ENCODE measurements at regions not wholly inside any gene's neighbourhood (a gene's known extent, or its start where the extent isn't known, plus 50 kb on each side); places are given as distances from the start of the nearest gene placed in this dataset.

- no peaks in the 10 kb centered on the region for H3K9me2 ChIP-seq (replicated peaks; ENCODE audit: low read length)
- H3K27me3 ChIP-seq (ENCODE audit: low read length): no peaks in the 10 kb centered on the region
- no peak overlapping the region for H3K4me3 ChIP-seq (ENCODE audit: low read length)
- ATAC-seq (no peak), DNase-seq (no peak)
- H3K27ac ChIP-seq (ENCODE audit: low read length): no peak overlapping the region
- BruUV-seq (replicated peaks): no TSS peak
- H3K9ac ChIP-seq (ENCODE audit: low read length): no peak overlapping the region
- no peaks in the 10 kb centered on the region for H3K9me3 ChIP-seq (ENCODE audit: low read length)
- H3K4me2 ChIP-seq (ENCODE audit: low read length): no peak overlapping the region
- CTCF ChIA-PET: no interaction called here
- no peaks in the 10 kb centered on the region for H3F3A ChIP-seq (ENCODE audit: low read length, unreplicated experiment)
- H2AFZ ChIP-seq (ENCODE audit: low read length): no peak overlapping the region
- no peaks in the 10 kb centered on the region for H4K20me1 ChIP-seq (ENCODE audit: low read length)
- H3K36me3 ChIP-seq (ENCODE audit: low read depth, low read length): no peaks in the 10 kb centered on the region
- peaks cover 4% of the 10 kb centered on the region; the same call in 1 of the 2 replicates for H3K4me1 ChIP-seq (ENCODE audit: insufficient read depth, low read length)
- no peak for TF ChIP-seq EZH2phosphoT487 (IDR thresholded peaks at IDR 0.05; ENCODE audit: borderline replicate concordance, low read length)
- no peak for TF ChIP-seq CTCF (conservative IDR thresholded peaks at IDR 0.05; ENCODE audit: low read depth, low read length)
- TF ChIP-seq EZH2 (IDR thresholded peaks at IDR 0.05; ENCODE audit: low read length, unreplicated experiment): no peak
- POLR2A ChIA-PET (ENCODE audit: unreplicated experiment): no interaction called here
- no peaks in the 10 kb centered on the region for H3K79me2 ChIP-seq (ENCODE audit: low read length)
- intact Hi-C loops (cut with micrococcal nuclease): no loop called here
Observed at GRCh38 chr13:106042996-106043581, 492.4 kb downstream of the EFNB2 start.

GRCh38 chr13:106041445-106041844, 494.0 kb downstream of the EFNB2 start:
- DNase-seq (no peak), ATAC-seq (no peak)
- Histone ChIP-seq H3K9ac (ENCODE audit: low read length) (no peak overlapping the region), H3K4me3 (ENCODE audit: low read length) (no peak overlapping the region), H2AFZ (ENCODE audit: low read length) (no peak overlapping the region), H3K36me3 (ENCODE audit: low read depth, low read length) (no peaks in the 10 kb centered on the region), H4K20me1 (ENCODE audit: low read length) (no peaks in the 10 kb centered on the region), H3K4me2 (ENCODE audit: low read length) (no peak overlapping the region), H3K79me2 (ENCODE audit: low read length) (no peaks in the 10 kb centered on the region), H3K9me3 (ENCODE audit: low read length) (no peaks in the 10 kb centered on the region), H3K27me3 (ENCODE audit: low read length) (no peaks in the 10 kb centered on the region), H3F3A (ENCODE audit: low read length, unreplicated experiment) (no peaks in the 10 kb centered on the region), H3K9me2 (replicated peaks; ENCODE audit: low read length) (no peaks in the 10 kb centered on the region), H3K27ac (ENCODE audit: low read length) (no peak overlapping the region), H3K4me1 (ENCODE audit: insufficient read depth, low read length) (peaks cover 4% of the 10 kb centered on the region; the same call in 1 of the 2 replicates)
- ChIA-PET CTCF (interaction anchor here (0.6 kb wide), 1 partner anchor 9 kb away, joined by 5 read pairs; no protein-coding TSS in a partner anchor), POLR2A (ENCODE audit: unreplicated experiment) (no interaction called here)
- intact Hi-C loops (cut with micrococcal nuclease): no loop called here
- TF ChIP-seq EZH2 (IDR thresholded peaks at IDR 0.05; ENCODE audit: low read length, unreplicated experiment) (no peak), CTCF (conservative IDR thresholded peaks at IDR 0.05; ENCODE audit: low read depth, low read length) (no peak), EZH2phosphoT487 (IDR thresholded peaks at IDR 0.05; ENCODE audit: borderline replicate concordance, low read length) (no peak)
- no TSS peak for BruUV-seq (replicated peaks)

GRCh38 chr13:106038752-106039151, 496.7 kb downstream of the EFNB2 start:
- Histone ChIP-seq H3K4me3 (ENCODE audit: low read length) (no peak overlapping the region), H3K9me2 (replicated peaks; ENCODE audit: low read length) (no peaks in the 10 kb centered on the region), H3F3A (ENCODE audit: low read length, unreplicated experiment) (no peaks in the 10 kb centered on the region), H3K4me1 (ENCODE audit: insufficient read depth, low read length) (peaks cover 4% of the 10 kb centered on the region; the same call in 1 of the 2 replicates), H3K9ac (ENCODE audit: low read length) (no peak overlapping the region), H3K27ac (ENCODE audit: low read length) (peak overlapping the region; percentile 26; the same call in 1 of the 2 replicates), H2AFZ (ENCODE audit: low read length) (0 out of 2 replicates have a peak overlapping the region, but pooled peaks have one; percentile 2), H3K9me3 (ENCODE audit: low read length) (no peaks in the 10 kb centered on the region), H3K36me3 (ENCODE audit: low read depth, low read length) (no peaks in the 10 kb centered on the region), H3K27me3 (ENCODE audit: low read length) (no peaks in the 10 kb centered on the region), H3K4me2 (ENCODE audit: low read length) (no peak overlapping the region), H3K79me2 (ENCODE audit: low read length) (no peaks in the 10 kb centered on the region), H4K20me1 (ENCODE audit: low read length) (no peaks in the 10 kb centered on the region)
- TF ChIP-seq EZH2 (IDR thresholded peaks at IDR 0.05; ENCODE audit: low read length, unreplicated experiment) (no peak), CTCF (conservative IDR thresholded peaks at IDR 0.05; ENCODE audit: low read depth, low read length) (no peak), EZH2phosphoT487 (IDR thresholded peaks at IDR 0.05; ENCODE audit: borderline replicate concordance, low read length) (no peak)
- intact Hi-C loops (cut with micrococcal nuclease): loop anchor here (1.0 to 10.0 kb wide), 2 partner anchors 27 to 114 kb away; no protein-coding TSS in a partner anchor
- ChIA-PET POLR2A (ENCODE audit: unreplicated experiment) (no interaction called here), CTCF (no interaction called here)
- BruUV-seq (replicated peaks): no TSS peak
- ATAC-seq: peak; percentile 95
- DNase-seq: peak; percentile 63
